ENCODE measurements at regions not wholly inside any gene's neighbourhood (a gene's known extent, or its start where the extent isn't known, plus 50 kb on each side); places are given as distances from the start of the nearest gene placed in this dataset.

- TF ChIP-seq, protein P1, sequence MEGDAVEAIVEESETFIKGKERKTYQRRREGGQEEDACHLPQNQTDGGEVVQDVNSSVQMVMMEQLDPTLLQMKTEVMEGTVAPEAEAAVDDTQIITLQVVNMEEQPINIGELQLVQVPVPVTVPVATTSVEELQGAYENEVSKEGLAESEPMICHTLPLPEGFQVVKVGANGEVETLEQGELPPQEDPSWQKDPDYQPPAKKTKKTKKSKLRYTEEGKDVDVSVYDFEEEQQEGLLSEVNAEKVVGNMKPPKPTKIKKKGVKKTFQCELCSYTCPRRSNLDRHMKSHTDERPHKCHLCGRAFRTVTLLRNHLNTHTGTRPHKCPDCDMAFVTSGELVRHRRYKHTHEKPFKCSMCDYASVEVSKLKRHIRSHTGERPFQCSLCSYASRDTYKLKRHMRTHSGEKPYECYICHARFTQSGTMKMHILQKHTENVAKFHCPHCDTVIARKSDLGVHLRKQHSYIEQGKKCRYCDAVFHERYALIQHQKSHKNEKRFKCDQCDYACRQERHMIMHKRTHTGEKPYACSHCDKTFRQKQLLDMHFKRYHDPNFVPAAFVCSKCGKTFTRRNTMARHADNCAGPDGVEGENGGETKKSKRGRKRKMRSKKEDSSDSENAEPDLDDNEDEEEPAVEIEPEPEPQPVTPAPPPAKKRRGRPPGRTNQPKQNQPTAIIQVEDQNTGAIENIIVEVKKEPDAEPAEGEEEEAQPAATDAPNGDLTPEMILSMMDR (IDR thresholded peaks at IDR 0.05), result no peak
- TF ChIP-seq EZH2 (IDR thresholded peaks at IDR 0.05; ENCODE audit: borderline replicate concordance, insufficient read depth, low read depth, low read length, poor library complexity, severe bottlenecking), result no peak
Measured at GRCh38 chr22:49353235-49353634, 474.4 kb downstream of the BRD1 start.
